ENCODE measurements at regions not wholly inside any gene's neighbourhood (a gene's known extent, or its start where the extent isn't known, plus 50 kb on each side); places are given as distances from the start of the nearest gene placed in this dataset.

- no peak for TF ChIP-seq CTCF (IDR thresholded peaks at IDR 0.05)
- no peak for TF ChIP-seq POLR2A (IDR thresholded peaks at IDR 0.05)
Measured at GRCh38 chrX:104502460-104502859, 63.5 kb upstream of the IL1RAPL2 start.
